RCC 7860 (cell line): ENCODE measurements at regions not wholly inside any gene's neighbourhood (a gene's known extent, or its start where the extent isn't known, plus 50 kb on each side); places are given as distances from the start of the nearest gene placed in this dataset.

Source experiments
- DNase-seq: peaks from one replicate; pipeline ENCODE4 v3.0.0-alpha.2; 2015; ENCODE audit warnings: low spot score
- FAIRE-seq: peaks from 2 replicates; lab custom pipeline; 2012; peaks lifted over from hg19 to GRCh38; lab: Jason Lieb, UNC

- DNase-seq = no peak
- FAIRE-seq = no peak
Observed at GRCh38 chr7:21194936-21195335, 232.9 kb upstream of the SP4 start.

- FAIRE-seq (no peak), DNase-seq (no peak)
Observed at GRCh38 chr7:21198921-21199320, 229.0 kb upstream of the SP4 start.

- DNase-seq = no peak
- no peak for FAIRE-seq
Observed at GRCh38 chr7:21200503-21200902, 227.4 kb upstream of the SP4 start.

- FAIRE-seq = no peak
- DNase-seq = no peak
Observed at GRCh38 chr7:21214657-21215056, 213.2 kb upstream of the SP4 start.

- FAIRE-seq = no peak
Observed at GRCh38 chr7:21215307-21215706, 212.6 kb upstream of the SP4 start.

GRCh38 chr7:21217365-21217764, 210.5 kb upstream of the SP4 start:
- FAIRE-seq (no peak), DNase-seq (no peak)

More at GRCh38 chr7:21215307-21215706, 212.6 kb upstream of the SP4 start:
- DNase-seq = no peak

GRCh38 chr7:21218155-21218554, 209.7 kb upstream of the SP4 start:
- FAIRE-seq = no peak
- DNase-seq = no peak

GRCh38 chr7:21221130-21221529, 206.8 kb upstream of the SP4 start:
- FAIRE-seq (no peak), DNase-seq (no peak)

GRCh38 chr7:21238400-21239116, 189.3 kb upstream of the SP4 start:
- FAIRE-seq = no peak
- no peak for DNase-seq

GRCh38 chr7:21243265-21243664, 184.6 kb upstream of the SP4 start:
- FAIRE-seq (no peak), DNase-seq (no peak)

- peak; percentile 69 for FAIRE-seq
- peak; percentile 28 for DNase-seq
Observed at GRCh38 chr7:21251151-21251800, 176.6 kb upstream of the SP4 start.

- DNase-seq (peak; percentile 41), FAIRE-seq (peak; percentile 64)
Observed at GRCh38 chr7:21253740-21254687, 173.9 kb upstream of the SP4 start.

GRCh38 chr7:21256310-21256877, 171.5 kb upstream of the SP4 start:
- FAIRE-seq = peak; percentile 93

GRCh38 chr7:21260939-21261338, 166.9 kb upstream of the SP4 start:
- no peak for FAIRE-seq
- DNase-seq = no peak

More at GRCh38 chr7:21256310-21256877, 171.5 kb upstream of the SP4 start:
- DNase-seq = peak; percentile 30

GRCh38 chr7:21261627-21262594, 166.0 kb upstream of the SP4 start:
- DNase-seq (peak; percentile 25), FAIRE-seq (no peak)

- no peak for FAIRE-seq
- no peak for DNase-seq
Observed at GRCh38 chr7:21269021-21269420, 158.9 kb upstream of the SP4 start.

- no peak for DNase-seq
- FAIRE-seq = no peak
Observed at GRCh38 chr7:21276471-21277035, 151.3 kb upstream of the SP4 start.

- no peak for FAIRE-seq
- DNase-seq = no peak
Observed at GRCh38 chr7:21278944-21279343, 148.9 kb upstream of the SP4 start.

- DNase-seq (no peak), FAIRE-seq (no peak)
Observed at GRCh38 chr7:21281193-21281592, 146.7 kb upstream of the SP4 start.

- DNase-seq (no peak), FAIRE-seq (no peak)
Observed at GRCh38 chr7:21293771-21294170, 134.1 kb upstream of the SP4 start.
